Stimulated activated CD4-positive, alpha-beta T cell treated with anti-CD3 and anti-CD28 coated beads, TNF-alpha, amount 100 ng/mL, for 24 hours (primary cell): ENCODE measurements at regions not wholly inside any gene's neighbourhood (a gene's known extent, or its start where the extent isn't known, plus 50 kb on each side); places are given as distances from the start of the nearest gene placed in this dataset.

ENCODE experiments used
- DNase-seq, 3 experiments: peaks; one replicate each; pipeline ENCODE4 v3.0.0-alpha.2; 2020; ENCODE audit warnings: low read depth in 3 of 3

- no peak for DNase-seq
These were observed 203.7 kb upstream of the ARX start for GRCh38 chrX:25219480-25219879.

DNA sequence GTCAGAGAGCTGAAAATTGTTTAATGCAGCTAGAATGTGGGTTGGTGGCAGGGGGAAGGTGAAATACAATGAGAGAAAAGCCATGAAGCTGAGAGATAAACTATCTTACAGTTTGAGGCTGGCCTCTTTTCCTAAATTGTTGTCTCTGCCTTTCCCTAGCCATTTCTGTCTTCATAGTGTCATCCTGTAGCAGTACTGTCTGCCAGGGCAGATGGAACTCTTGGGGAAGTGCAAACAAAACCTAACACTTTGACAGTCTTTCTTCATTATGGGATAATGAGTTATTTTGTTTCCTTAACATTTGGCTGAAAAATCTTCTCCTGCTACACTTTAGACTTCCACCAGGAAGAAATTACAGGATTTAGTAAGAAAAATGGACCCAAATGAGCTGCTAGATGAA is 197.8 kb upstream of the ARX start:
- no peak for DNase-seq

DNA sequence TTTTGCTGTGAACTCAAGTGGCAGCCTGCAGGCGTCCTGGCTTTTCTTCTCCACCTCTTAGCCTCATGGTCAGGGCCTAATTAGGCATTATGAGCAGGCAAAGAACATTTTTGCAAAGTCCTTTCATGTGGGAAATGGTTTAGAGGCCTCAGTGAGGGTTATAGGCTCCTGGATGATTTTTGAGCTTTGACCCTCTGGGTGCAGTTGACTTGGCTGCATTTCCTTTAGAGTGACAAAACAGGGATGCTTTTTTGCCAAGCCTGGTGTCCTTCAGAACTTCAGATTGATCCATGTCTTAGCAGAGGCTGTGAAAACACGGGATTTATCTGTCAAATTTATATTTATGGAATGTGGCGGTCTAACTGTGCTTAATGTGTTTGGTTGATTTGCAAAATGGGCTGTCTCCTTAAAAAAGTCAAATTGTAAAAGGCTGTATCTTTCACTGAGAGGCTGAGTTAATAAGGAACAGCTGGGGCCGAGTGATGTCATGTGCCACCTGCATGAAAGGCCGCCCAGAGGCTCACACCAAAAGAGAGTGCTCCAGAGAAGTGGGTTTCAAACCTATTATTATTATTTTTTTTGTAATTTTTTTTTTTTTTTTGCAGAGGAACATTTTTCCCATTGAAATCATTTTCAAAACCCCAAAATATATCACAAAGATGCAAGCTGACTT is 192.2 kb upstream of the ARX start:
- DNase-seq = no peak

- DNase-seq = no peak
These were observed 191.0 kb upstream of the ARX start for GRCh38 chrX:25206778-25207177.

DNA sequence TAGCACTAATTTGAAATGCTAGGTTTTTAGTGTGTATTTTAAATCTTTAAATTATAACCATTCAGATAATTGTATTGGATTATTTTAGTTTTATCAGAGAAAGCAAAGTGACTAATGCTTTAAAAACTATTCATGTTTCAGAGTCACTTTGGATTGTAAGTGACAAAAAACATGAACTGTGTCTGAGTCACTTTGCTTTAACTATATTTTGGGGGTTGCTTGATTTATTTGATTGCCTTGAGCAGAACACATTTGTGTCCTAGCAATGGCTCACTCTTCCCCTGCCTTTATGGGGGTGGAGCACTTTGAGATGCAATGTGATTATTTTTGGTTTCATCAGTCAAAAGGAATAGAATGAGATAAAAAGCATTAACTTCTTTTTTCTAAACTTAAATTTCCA is 188.4 kb upstream of the ARX start:
- DNase-seq = no peak

DNA sequence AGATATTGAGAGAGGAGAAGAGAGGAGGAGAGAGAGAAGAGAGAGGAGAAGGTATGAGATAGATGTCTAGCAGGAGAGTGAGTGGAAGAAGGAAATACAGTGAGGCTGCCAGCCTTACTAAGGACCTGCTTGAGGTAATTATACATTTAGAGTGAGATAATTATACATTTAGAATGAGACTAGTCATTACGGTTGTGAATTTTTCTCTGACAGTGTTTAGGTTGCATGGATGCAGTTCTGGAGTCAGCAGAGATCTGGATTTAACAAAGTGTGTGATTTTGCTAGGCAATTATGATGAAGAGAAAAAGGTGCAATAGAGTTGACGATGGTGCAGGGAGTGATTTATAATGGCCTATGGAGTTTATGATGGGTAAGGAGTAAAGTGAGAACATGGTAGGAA is 187.1 kb upstream of the ARX start:
- no peak for DNase-seq

DNA sequence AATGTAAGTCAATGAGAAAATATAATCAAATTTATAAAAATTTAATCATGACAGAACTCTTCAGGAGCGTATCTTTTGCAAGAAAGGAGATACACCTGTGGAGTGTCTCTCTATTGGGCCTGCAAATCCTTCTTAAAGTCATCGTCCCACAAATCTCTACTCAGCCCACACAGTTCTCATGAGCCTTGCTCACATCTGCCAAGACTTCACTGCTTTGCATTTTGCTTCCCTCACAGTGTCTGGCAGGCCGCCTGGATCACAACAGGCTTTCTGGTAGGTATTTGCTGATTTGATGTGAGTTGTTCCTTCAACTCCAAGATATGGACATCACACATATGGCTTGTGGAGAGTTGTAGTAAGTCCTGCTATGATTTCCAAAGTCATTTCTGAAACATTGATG is 183.1 kb upstream of the ARX start:
- no peak for DNase-seq

DNA sequence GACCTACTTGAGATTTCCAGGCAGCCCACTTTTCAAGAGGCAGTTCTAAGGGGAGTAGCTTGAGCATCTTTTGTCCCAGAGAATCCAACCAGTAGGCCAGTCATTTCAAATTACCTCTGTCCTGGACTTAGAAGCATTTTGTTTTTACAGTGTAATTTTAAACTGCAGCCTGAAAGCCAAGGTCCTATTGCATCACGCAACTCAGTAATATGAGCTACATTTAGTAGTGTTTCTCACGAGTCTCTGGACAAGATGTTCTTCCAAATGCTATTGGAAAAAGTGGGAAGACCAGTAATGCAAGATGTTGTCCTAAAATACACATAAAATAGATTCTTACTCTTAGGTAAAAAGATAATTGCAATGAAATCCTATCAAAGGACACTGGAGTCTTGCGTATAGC is 182.5 kb upstream of the ARX start:
- no peak for DNase-seq

DNA sequence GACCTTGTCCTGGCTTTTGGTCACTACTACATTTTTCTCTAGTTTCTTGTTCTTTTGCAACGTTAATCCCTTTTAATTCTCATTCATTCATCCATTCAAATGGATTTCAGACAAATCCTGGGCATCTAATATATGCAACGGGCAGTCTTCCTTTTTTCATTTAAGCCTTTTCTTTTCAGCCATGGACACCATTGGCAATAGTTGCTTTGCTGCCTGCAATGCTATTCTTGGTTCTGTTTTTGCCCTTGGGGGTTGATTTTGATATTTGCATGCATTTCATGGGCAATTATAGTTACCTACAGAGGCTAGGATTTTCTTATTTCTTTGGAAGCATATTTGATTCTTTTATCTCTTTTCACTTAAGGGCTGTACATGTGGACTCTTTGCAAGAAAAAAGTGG is 180.5 kb upstream of the ARX start:
- no peak for DNase-seq

- no peak for DNase-seq
These were observed 175.6 kb upstream of the ARX start for GRCh38 chrX:25191403-25191802.

DNA sequence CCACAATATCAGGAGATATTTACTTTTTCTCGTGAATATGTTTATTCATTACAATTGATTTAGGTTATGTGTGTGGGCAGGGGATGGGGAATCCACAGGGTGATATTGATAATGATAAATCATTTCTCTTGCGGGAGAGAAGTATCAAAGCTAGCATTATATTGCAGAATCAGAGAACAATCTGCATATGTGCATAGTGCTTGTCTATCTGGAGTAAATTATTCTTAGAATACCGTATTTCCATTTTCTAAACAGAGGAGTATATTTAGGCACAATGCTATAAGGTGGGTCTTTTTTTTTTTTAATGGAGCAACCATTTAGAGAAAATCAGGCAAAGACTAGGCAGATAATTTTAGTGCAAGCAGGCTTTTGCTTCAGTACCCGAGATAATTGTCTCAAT is 166.0 kb upstream of the ARX start:
- no peak for DNase-seq

DNA sequence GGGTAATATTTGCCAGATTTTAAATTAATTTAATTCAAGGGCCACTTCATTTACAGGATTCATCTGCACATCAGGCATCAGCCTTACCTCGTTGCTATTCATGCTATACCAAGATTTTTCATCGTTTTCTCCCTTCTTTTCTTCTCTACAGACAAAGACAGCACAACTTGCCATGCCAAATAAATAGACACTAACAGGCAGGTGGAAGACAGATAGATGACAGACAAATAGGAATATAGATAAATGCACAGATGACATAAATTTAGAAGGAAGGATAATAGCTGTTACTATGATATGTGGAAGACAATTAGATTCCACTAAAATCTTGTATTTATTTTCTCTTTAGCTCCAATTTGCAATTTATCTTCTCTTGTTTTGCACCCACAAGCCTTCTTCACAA is 164.5 kb upstream of the ARX start:
- DNase-seq = no peak

DNA sequence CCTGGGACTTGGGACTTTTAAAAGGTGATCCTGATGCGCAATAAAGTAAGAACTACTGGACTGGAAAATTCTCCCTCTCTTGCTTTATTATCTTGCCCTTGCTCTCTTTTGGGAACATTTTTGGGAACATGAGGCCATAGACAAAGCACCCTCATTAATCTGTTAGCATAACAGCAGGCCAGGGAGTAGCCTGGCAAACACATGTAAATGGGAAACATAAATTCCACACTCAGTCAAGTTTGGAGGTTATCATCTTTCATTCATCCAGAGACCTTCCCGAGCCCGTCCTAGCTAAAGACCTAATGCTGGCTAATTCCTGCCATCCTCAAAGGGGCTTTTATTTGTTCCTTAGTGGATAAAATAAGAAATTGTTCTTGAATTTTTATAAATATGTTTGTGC is 162.8 kb upstream of the ARX start:
- no peak for DNase-seq

DNA sequence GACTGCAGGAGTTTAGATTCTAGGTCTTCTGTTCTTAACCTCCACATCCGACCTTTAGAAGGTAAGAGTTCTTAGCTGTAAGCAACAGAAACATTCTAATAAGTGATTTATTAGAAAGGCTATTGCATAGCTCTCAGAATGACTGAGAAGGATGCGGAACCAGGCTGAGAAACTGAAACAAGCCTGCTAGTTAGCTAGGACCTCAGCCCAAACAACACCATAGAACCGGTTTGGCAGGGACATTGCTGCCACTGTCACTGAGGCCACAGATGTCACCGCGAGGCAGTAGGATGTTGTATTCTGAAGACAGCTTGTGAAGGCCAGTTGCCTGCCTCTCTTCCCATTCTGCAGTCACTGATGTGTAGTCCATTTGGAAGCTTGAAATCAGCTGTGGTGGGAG is 160.0 kb upstream of the ARX start:
- DNase-seq = no peak

DNA sequence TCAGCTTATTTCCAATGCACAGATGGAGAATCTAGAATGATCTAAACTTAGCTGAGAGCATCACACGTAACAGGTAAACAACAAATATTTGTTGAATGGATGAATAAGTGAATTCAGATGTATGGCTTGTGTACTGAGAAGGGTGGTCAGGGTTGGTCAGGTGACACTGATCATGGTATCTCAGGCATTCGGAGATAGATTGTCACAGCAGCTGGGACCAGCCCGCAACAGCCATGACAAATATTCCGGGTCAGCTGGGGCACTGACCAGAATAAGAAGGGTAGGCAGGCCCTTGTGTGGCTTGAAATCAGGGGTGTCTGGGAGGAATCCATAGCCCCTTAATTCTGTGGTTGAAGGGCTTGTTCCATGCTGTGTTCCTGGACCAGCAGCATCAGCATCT is 159.4 kb upstream of the ARX start:
- DNase-seq = no peak

DNA sequence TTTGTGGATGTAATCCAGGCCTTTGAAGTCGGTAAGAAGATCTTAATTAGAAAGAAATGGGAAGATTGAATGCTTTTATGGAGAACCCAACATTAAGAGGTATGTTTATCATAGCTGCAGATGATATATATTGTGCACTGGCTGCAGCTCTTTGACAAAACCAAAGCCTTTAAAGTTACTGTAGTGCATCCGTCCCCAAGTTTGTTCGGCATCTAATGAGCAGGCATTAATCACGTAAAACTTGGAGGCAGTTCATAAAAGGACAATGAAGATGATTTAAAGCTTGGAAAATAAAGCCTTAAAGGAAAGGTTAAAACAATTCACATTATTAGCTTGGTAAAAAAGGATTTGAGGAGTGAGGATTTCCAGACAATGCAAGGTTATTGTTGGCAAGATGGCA is 150.8 kb upstream of the ARX start:
- no peak for DNase-seq

- DNase-seq = no peak
These were observed 150.4 kb upstream of the ARX start for GRCh38 chrX:25166145-25166544.

DNA sequence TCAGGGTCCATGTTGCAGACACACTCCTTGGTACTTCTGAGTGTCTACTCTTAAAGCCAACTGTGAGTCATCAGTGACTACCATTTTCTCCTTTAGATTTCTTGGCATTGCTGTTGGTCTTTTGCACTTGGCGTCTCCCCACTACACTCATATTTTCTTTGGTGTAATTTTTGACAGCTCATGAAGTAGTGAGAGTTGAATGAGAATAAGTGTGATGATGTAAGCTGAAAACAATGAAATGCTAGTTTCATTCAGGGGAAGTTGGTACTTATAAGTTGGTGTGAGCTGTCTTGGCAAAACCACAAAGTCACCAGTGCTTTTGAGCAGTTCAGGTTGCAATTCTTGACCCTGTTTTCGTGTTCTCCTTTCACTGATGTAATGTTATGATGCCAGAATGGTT is 142.9 kb upstream of the ARX start:
- no peak for DNase-seq

- no peak for DNase-seq
These were observed 141.1 kb upstream of the ARX start for GRCh38 chrX:25156832-25157231.

DNA sequence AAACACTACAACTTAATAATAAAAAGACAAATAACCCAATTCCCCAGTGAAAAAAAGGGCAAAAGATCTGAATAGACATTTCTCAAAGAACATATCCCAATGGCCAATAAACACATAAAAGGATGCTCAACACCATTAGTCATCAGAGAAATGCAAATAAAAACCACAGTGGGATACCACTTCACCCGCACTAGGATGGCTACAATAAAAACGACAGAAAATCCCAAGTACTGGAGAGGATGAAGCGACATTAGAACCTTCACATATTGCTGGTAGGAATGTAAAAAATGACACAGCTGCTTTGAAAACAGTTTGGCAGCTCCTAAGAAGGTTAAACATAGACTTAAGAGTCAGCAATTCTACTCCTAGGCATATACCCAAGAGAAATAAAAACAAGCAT is 140.6 kb upstream of the ARX start:
- DNase-seq = no peak

GRCh38 chrX:25154168-25154567 is 138.4 kb upstream of the ARX start:
- DNase-seq = no peak

DNA sequence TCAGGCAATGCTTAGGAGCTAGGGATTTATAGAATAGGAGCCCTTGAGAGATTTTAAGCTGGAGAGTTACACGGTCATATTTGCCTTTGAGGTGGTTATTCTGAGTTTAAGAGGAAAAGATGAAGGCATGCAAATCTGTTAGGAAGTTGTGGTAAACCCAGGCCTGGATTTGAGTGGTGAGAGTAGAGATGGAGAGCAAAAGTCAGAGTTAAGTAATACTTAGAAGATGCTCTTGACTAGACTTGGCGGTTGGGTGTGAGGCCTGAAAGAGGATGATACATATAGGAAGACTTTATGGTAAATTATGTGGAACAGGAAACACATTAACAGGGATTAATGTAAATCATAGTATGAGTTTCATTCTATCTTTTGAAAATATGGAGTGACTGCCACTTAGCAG is 136.0 kb upstream of the ARX start:
- no peak for DNase-seq

DNA sequence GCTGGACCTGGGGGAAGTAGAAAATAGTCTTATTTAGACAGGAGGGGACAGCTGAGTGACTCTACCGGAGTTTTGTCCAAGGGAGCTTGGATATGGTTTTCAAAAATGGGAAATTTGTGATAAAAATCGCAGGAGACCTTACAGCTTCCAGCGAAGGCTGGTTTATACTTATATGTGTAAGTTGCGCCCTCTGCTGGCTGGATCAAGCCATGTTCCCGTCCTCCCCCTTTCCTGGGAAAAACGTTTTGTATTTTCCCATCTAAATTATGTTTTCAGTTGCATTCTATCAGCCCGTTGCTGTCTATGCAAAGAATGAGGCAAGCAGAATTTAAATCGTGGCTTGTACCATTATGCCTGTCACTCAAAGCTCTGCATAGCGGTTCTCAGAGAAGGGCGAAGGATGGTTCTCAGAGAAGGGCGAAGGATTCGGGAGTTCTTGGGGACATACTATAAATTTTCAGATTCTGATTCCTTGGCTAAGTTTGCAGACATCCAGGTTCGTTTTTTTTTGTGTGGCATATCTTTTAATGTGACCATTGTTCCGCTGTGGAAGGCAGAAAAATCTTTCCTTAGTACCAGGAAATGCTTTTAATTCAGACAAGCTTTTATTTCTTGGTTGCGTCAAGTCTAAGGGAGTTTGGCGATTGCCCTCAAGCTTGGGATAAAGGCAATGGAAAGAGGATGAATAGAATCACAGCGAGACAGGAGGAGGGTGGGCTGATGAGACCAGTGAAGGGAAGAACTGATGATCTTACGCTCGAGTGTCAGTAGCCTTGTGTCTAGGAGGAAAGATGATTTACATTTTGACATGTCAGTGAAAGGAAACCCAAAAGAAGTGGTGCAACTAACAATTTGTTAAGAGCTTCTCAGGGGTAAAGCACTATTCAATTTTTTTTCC is 128.5 kb upstream of the ARX start:
- DNase-seq = peak in 2 of 3 experiments; percentile 3 to 19

DNA sequence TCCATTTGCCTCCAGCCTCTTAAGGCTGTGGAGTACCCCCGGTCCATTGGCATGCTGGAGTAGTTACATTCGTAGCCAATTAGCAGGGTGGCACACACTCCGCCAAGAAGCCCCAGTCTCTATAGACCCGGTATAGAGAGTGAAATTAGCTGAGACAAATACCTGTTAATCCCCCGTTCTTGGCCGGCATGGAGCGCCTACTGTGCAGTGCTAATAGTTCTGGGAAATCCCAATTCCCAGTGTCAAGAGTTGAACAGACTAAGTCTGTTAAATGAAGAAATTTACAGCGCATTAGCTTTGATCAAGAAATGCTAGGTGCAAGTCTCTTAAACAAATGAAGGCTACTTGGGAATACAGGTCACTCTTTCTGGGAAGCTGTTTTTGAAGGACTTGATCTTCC is 127.8 kb upstream of the ARX start:
- no peak for DNase-seq
